Mesenchymal stem cell (in vitro differentiated cells and primary cell): ENCODE measurements at regions not wholly inside any gene's neighbourhood (a gene's known extent, or its start where the extent isn't known, plus 50 kb on each side); places are given as distances from the start of the nearest gene placed in this dataset.
A peak's percentile ranks its signal among the peaks of the same experiment; 100 is the strongest.

ENCODE experiments used
- DNase-seq: peaks from one replicate; pipeline ENCODE4 v3.0.0-alpha.2; 2013
- H2AFZ ChIP-seq: one replicate; pipeline ENCODE4 v1.6.1; 2013; ENCODE audit warnings: low read depth, mild to moderate bottlenecking, control low read depth, inconsistent platforms, low read length, moderate library complexity
- H2AK5ac ChIP-seq: 2 replicates; pipeline ENCODE4 v1.6.1; 2013; ENCODE audit warnings: low read length, moderate library complexity, mild to moderate bottlenecking, inconsistent platforms; ENCODE audit not compliant: severe bottlenecking
- H2BK120ac ChIP-seq: one replicate; pipeline ENCODE4 v1.6.1; 2013; ENCODE audit warnings: low read depth, mild to moderate bottlenecking, inconsistent platforms, low read length, moderate library complexity
- H2BK12ac ChIP-seq, 2 experiments: one replicate each; pipeline ENCODE4 v1.6.1; 2013; ENCODE audit warnings: inconsistent platforms in 2 of 2, low read length in 2 of 2, mild to moderate bottlenecking in 2 of 2, moderate library complexity in 2 of 2, control low read depth in 1 of 2
- H2BK15ac ChIP-seq: one replicate; pipeline ENCODE4 v1.6.1; 2013; ENCODE audit warnings: mild to moderate bottlenecking, low read depth, inconsistent platforms; ENCODE audit not compliant: poor library complexity, severe bottlenecking
- H2BK5ac ChIP-seq: 2 replicates; pipeline ENCODE4 v1.6.1; 2013; ENCODE audit warnings: low read depth, mild to moderate bottlenecking, low read length, control low read depth, inconsistent platforms; ENCODE audit not compliant: poor library complexity, severe bottlenecking
- H3K14ac ChIP-seq, 2 experiments: one replicate each; pipeline ENCODE4 v1.6.1; 2013; ENCODE audit warnings: inconsistent platforms in 2 of 2, low read length in 2 of 2, control low read depth in 1 of 2, mild to moderate bottlenecking in 1 of 2, moderate library complexity in 1 of 2
- H3K18ac ChIP-seq, 2 experiments: one replicate each; pipeline ENCODE4 v1.6.1; 2013; ENCODE audit warnings: inconsistent platforms in 2 of 2, low read length in 2 of 2, control low read depth in 1 of 2, low read depth in 1 of 2, mild to moderate bottlenecking in 1 of 2
- H3K23ac ChIP-seq, 2 experiments: one replicate each; pipeline ENCODE4 v1.6.1; 2013; ENCODE audit warnings: inconsistent platforms in 2 of 2, low read length in 2 of 2, mild to moderate bottlenecking in 2 of 2, moderate library complexity in 2 of 2, control low read depth in 1 of 2
- H3K27ac ChIP-seq: 2 replicates; pipeline ENCODE4 v1.5.1; 2013; ENCODE audit warnings: mild to moderate bottlenecking, moderate library complexity, low read length, control low read depth, inconsistent platforms; ENCODE audit not compliant: poor library complexity, severe bottlenecking
- H3K27me3 ChIP-seq, 2 experiments: 2 replicates each; pipeline versions ENCODE4 v1.6.1 to v1.7.0; 2013; ENCODE audit warnings: low read length in 2 of 2, mild to moderate bottlenecking in 2 of 2, moderate library complexity in 2 of 2, control low read depth in 1 of 2, inconsistent platforms in 1 of 2; ENCODE audit not compliant: control insufficient read depth in 1 of 2, insufficient read depth in 1 of 2
- H3K36me3 ChIP-seq, 2 experiments: 2 replicates each; pipeline versions ENCODE4 v1.6.1 to v1.7.0; 2013; ENCODE audit warnings: low read length in 2 of 2, control low read depth in 1 of 2, inconsistent platforms in 1 of 2, low read depth in 1 of 2, mild to moderate bottlenecking in 1 of 2; ENCODE audit not compliant: insufficient read depth in 2 of 2, control insufficient read depth in 1 of 2
- H3K4ac ChIP-seq, 2 experiments: one replicate each; pipeline ENCODE4 v1.6.1; 2013; ENCODE audit warnings: inconsistent platforms in 2 of 2, low read length in 2 of 2, mild to moderate bottlenecking in 2 of 2, moderate library complexity in 2 of 2, control low read depth in 1 of 2, low read depth in 1 of 2
- H3K4me1 ChIP-seq: 2 replicates; pipeline ENCODE4 v1.6.1; 2013; ENCODE audit warnings: low read depth, low read length, control low read depth; ENCODE audit not compliant: control insufficient read depth, insufficient read depth
- H3K4me2 ChIP-seq: 2 replicates; pipeline ENCODE4 v1.6.1; 2013; ENCODE audit warnings: low read length, mild to moderate bottlenecking, inconsistent platforms; ENCODE audit not compliant: poor library complexity, severe bottlenecking
- H3K4me3 ChIP-seq, 2 experiments: 2 replicates each; pipeline versions ENCODE4 v1.5.1 to v1.7.0; 2013; ENCODE audit warnings: low read length in 2 of 2, mild to moderate bottlenecking in 2 of 2, control low read depth in 1 of 2, low read depth in 1 of 2; ENCODE audit not compliant: insufficient read depth in 1 of 2
- H3K79me1 ChIP-seq: replicated peaks from 2 replicates; pipeline ENCODE4 v1.6.1; 2013; ENCODE audit warnings: mild to moderate bottlenecking, control low read depth, low read length, inconsistent platforms; ENCODE audit not compliant: poor library complexity, severe bottlenecking
- H3K9ac ChIP-seq: 2 replicates; pipeline ENCODE4 v1.7.0; 2013; ENCODE audit warnings: mild to moderate bottlenecking, low read length, moderate library complexity
- H3K9me3 ChIP-seq: 2 replicates; pipeline ENCODE4 v1.7.0; 2013; ENCODE audit warnings: mild to moderate bottlenecking, low read length; ENCODE audit not compliant: control insufficient read depth
- H4K8ac ChIP-seq: one replicate; pipeline ENCODE4 v1.6.1; 2013; ENCODE audit warnings: inconsistent platforms, mild to moderate bottlenecking, low read length, moderate library complexity
- H4K91ac ChIP-seq: one replicate; pipeline ENCODE4 v1.6.1; 2013; ENCODE audit warnings: mild to moderate bottlenecking, low read length, inconsistent platforms
- WGBS: methylation state at CpG from one replicate; pipeline ENCODE4 v1.1.7; 2013; ENCODE audit warnings: mixed read lengths; 5-methylcytosine and 5-hydroxymethylcytosine counted together

DNA sequence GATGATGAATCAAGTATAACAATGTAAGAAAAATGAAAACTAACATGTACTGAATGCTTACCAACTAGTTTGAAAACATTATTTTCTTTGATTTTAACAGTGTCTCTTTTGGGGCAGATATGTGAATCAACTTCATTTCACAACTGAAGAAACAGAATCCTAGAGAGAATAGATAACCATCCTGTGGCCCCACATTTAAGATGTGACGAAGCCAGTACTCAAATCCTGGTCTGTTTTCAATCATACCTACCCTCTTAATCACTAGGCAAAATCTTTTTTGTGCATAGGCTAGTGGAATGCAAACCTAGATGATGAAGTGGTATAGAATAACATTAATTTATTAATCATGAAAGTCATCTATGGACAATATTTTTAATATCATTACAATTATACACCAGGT is 371.6 kb upstream of the EPHA7 start:
- H3K79me1 ChIP-seq: no peaks in the 10 kb centered on the region
- no peak overlapping the region for H3K18ac ChIP-seq
- no peak overlapping the region for H4K8ac ChIP-seq
- peak overlapping the region; percentile 46 for H3K27ac ChIP-seq
- no peak overlapping the region for H2BK5ac ChIP-seq
- H3K27me3 ChIP-seq: no peaks in the 10 kb centered on the region
- no peak overlapping the region for H4K91ac ChIP-seq
- no peak overlapping the region for H3K14ac ChIP-seq
- no peak overlapping the region for H2AK5ac ChIP-seq
- DNase-seq: no peak
- H2BK120ac ChIP-seq: no peak overlapping the region
- no peak overlapping the region for H3K4me2 ChIP-seq
- H2AFZ ChIP-seq: no peak overlapping the region
- H3K4me3 ChIP-seq: no peak overlapping the region
- no peak overlapping the region for H2BK15ac ChIP-seq
- H3K23ac ChIP-seq: no peak overlapping the region
- H2BK12ac ChIP-seq: no peak overlapping the region
- peak overlapping the region; percentile 35 for H3K9ac ChIP-seq
- H3K4me1 ChIP-seq: peaks cover 5% of the 10 kb centered on the region
- no peak overlapping the region for H3K4ac ChIP-seq
- H3K36me3 ChIP-seq: no peaks in the 10 kb centered on the region
- H3K9me3 ChIP-seq: no peaks in the 10 kb centered on the region
- WGBS: no CpG with 5 or more reads among the region's 1 CpG

DNA sequence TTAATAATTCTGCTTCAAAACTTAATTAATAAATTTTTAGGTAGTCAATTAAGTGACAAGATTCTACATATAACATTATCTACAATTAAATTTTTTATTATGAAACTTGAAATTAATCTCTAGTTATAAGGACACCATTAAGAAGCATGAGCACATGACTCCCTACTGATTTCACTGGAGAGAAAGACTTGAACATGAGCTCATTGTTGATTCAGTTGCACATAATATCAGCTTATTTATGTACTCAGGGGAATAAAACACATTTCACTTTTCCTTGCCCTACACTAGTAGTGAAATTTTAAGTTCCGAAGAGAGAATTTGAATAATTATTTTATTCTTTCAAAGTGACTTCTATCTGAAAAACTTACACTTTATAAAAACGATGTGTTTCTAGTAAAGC is 370.2 kb upstream of the EPHA7 start:
- Histone ChIP-seq H2BK5ac (no peak overlapping the region), H2AFZ (no peak overlapping the region), H3K9me3 (no peaks in the 10 kb centered on the region), H3K4me2 (no peak overlapping the region), H4K91ac (no peak overlapping the region), H3K4ac (no peak overlapping the region), H3K23ac (no peak overlapping the region), H3K79me1 (no peaks in the 10 kb centered on the region), H2BK120ac (no peak overlapping the region), H3K27ac (no peak overlapping the region), H2AK5ac (no peak overlapping the region), H2BK15ac (no peak overlapping the region), H3K27me3 (no peaks in the 10 kb centered on the region), H3K4me1 (peaks cover 5% of the 10 kb centered on the region), H3K36me3 (no peaks in the 10 kb centered on the region), H2BK12ac (no peak overlapping the region), H4K8ac (no peak overlapping the region), H3K14ac (no peak overlapping the region), H3K4me3 (no peak overlapping the region), H3K9ac (peak overlapping the region; percentile 55), H3K18ac (no peak overlapping the region)
- DNase-seq: no peak
- WGBS: no CpG with 5 or more reads among the region's 2 CpGs

DNA sequence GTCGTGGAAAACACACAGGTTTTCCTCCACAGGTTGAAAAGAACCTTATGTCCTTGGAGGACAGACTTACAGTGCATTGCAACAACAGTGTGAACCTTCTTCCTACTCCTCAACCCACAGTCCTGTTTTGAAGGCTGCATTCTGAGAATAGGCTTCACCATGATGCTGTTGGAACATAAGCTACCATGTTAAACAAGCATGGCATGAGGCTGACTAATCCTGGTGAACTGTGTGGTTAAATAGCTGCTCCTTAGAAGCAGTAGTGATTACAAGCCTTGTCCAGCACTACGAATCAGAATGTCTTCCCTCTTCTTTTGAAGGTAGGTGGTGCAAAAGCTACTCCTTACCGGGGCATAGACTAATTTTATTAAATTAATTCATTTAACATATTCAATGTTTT is 368.5 kb upstream of the EPHA7 start:
- peak overlapping the region; percentile 81 for H2AK5ac ChIP-seq
- peak overlapping the region in 1 of 2 experiments; percentile 43 for H3K4ac ChIP-seq
- no peaks in the 10 kb centered on the region for H3K9me3 ChIP-seq
- H3K14ac ChIP-seq: no peak overlapping the region
- no peak overlapping the region for H3K23ac ChIP-seq
- peak overlapping the region; percentile 29 to 45 for H2BK12ac ChIP-seq
- no peak overlapping the region for H2BK120ac ChIP-seq
- H3K79me1 ChIP-seq: no peaks in the 10 kb centered on the region
- WGBS: 71% methylated on average over 1 of the region's 3 CpGs
- H3K27me3 ChIP-seq: no peaks in the 10 kb centered on the region
- no peak overlapping the region for H2BK15ac ChIP-seq
- no peaks in the 10 kb centered on the region for H3K36me3 ChIP-seq
- H2BK5ac ChIP-seq: peak overlapping the region; percentile 71
- peaks cover 5% of the 10 kb centered on the region for H3K4me1 ChIP-seq
- H4K8ac ChIP-seq: peak overlapping the region; percentile 47
- DNase-seq: peak; percentile 54
- H3K4me2 ChIP-seq: no peak overlapping the region
- H4K91ac ChIP-seq: peak overlapping the region; percentile 43
- H3K9ac ChIP-seq: no peak overlapping the region
- H2AFZ ChIP-seq: no peak overlapping the region
- peak overlapping the region; percentile 97 for H3K27ac ChIP-seq
- H3K18ac ChIP-seq: peak overlapping the region in 1 of 2 experiments; percentile 61
- no peak overlapping the region for H3K4me3 ChIP-seq

DNA sequence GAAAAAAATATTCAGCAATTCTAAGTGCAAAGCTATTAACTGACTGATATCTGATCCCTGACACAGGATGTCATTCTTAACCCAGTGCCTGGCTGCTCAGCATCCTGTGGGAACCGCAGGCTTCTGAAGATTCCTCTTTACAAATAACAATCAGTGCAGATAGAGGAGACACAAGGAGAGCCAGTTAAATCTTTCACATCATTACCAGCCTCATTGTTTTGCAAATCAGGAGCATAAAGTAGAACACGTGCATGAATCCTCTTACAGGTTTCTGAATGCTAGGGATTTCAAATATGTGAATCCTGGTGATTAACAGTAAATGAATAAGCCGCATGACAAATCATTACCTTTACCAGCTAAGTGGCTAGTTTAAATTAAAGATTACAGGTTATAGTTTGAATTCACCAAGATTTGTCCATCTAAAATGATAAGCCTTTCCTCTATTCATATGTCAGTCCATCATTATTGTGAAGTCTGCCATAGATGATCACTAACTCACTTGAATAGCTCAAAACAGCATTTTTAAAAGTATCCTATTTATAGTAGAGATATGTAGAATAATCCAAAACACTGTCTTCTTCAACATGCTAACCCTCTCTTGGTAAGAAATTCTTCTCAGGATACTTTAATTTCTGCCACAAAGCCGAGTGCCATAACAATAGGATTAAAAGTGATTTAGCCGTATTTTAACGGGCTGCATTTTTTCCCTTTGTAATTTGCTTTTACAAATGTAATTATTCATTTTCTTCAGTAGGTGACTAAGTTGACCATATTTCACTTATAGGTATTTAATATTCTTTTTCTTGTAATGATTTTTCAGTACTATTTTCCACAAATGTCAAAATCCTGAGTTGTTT is 367.3 kb upstream of the EPHA7 start:
- no peak overlapping the region for H2AFZ ChIP-seq
- peaks cover 3% of the 10 kb centered on the region for H3K4me1 ChIP-seq
- H3K23ac ChIP-seq: no peak overlapping the region
- H3K9me3 ChIP-seq: no peaks in the 10 kb centered on the region
- H3K4me2 ChIP-seq: peak overlapping the region; percentile 3
- no peak overlapping the region for H3K18ac ChIP-seq
- no peak overlapping the region for H2BK5ac ChIP-seq
- H2BK120ac ChIP-seq: no peak overlapping the region
- no peak overlapping the region for H4K91ac ChIP-seq
- no peak overlapping the region for H2AK5ac ChIP-seq
- H3K14ac ChIP-seq: no peak overlapping the region
- DNase-seq: peak; percentile 39
- H2BK15ac ChIP-seq: no peak overlapping the region
- H3K27me3 ChIP-seq: no peaks in the 10 kb centered on the region
- H3K9ac ChIP-seq: peak overlapping the region; percentile 91
- H3K27ac ChIP-seq: peak overlapping the region; percentile 97
- 0% methylated on average over 1 of the region's 6 CpGs for WGBS
- no peaks in the 10 kb centered on the region for H3K36me3 ChIP-seq
- H3K4ac ChIP-seq: no peak overlapping the region
- no peak overlapping the region for H2BK12ac ChIP-seq
- no peaks in the 10 kb centered on the region for H3K79me1 ChIP-seq
- no peak overlapping the region for H4K8ac ChIP-seq
- H3K4me3 ChIP-seq: peak overlapping the region in 1 of 2 experiments; percentile 71
